CD4-positive, alpha-beta T cell treated with Interleukin-17A for 1 hour (primary cell): ENCODE measurements at regions not wholly inside any gene's neighbourhood (a gene's known extent, or its start where the extent isn't known, plus 50 kb on each side); places are given as distances from the start of the nearest gene placed in this dataset.
A peak's percentile ranks its signal among the peaks of the same experiment; 100 is the strongest.
"Not testable (repeated sequence)": the region's sequence is repeated elsewhere in the genome, so short reads cannot be mapped to it uniquely, and the experiment has no call there.

ENCODE experiments used
- DNase-seq: peaks from one replicate; pipeline ENCODE4 v3.0.0-alpha.2; 2020

- no peak for DNase-seq
These were observed 334.8 kb upstream of the RASGEF1B start for GRCh38 chr4:81806485-81806884.

DNA sequence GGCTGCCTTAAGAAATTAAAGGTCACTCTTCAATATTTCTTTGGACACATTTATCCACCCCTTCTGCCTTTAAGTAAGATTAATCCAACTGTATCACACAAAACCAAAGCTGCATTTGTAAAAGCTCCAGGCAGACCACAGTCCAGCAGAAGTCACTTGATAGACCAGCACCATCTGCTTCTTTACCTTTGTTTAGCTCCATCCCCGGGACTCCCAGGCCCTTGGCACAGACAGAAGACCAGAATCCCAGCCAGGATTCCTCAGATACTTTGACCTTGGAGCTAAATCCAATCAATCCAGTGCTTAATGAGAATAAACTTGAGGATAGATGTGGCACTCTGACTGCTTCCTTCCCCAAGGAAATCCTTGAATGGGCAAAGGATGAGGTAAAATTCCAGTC, 333.1 kb upstream of the RASGEF1B start:
- DNase-seq, result no peak

DNA sequence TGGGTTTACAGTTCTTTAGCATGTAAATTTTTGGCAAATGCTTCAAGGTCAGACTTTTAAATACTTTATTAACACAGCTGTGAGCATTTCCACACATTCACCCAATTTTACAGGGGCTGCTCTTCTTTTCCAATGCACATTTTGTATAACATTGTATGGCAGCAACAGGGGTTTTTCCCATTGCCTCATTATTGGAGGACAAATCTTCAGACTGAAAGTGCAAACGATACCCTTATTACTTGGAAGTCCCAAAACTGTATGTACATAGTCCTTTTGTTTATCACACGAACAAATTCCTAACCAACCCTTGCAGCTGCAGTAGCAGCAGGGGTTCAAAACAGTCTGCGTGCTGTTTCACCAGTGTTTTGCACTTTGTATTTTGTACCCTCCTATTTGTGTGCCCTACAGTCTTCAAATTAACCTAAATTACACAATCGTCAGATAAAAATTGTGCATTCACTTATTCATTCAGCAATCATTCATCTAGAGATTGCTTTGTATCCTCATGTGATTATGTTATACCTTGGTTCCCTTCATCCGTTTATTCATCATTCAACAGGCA, 330.7 kb upstream of the RASGEF1B start:
- DNase-seq, result no peak

GRCh38 chr4:81799371-81799770, 327.7 kb upstream of the RASGEF1B start:
- no peak for DNase-seq

DNA sequence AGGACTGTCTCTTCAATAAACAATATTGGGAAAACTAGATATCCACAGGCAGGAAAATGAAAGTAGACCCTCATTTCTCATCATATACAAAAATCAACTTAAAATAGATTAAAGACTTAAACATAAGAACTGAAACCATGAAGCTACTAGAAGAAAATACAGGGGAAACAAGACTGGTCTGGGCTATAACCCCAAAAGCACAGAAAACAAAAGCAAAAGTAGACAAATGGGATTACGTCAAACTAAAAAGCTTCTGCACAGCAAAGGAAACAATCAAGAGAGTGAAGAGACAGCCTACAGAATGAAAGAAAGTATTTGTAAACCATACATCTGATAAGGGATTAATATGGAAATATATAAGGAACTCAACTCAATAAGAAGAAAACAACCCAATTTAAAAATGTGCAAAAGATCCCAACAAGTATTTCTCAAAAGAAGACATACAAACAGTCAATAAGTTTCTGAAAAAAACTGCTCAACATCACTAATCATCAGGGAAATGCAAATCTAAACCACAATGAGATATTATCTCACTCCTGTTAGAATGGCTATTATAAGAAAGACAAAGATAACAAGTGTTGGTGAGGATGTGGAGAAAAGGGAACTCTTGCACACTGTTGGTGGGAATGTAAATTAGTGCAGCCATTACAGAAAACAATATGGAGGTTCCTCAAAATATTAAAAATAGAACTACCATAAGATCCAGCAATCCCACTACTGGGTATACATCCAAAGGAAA, 325.3 kb upstream of the RASGEF1B start:
- peak; percentile 20 for DNase-seq

DNA sequence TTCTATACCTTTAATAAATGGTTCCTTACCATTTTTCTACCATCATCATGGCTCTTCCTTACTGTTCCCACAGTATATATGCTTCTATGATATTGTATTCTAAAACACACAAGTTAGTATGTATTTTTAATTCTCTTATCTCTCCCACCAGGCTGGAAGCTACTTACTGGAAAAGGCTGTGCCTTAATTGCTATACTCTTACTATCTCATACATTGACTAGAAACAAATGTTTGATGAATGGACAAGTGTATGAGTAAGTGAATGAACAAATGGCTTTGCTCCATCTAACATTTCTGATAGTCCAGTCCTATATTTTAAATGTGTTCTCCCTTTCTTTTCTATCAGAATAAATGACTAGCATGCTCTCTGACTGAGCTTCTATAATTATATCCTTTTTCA, 320.8 kb upstream of the RASGEF1B start:
- DNase-seq, result no peak

DNA sequence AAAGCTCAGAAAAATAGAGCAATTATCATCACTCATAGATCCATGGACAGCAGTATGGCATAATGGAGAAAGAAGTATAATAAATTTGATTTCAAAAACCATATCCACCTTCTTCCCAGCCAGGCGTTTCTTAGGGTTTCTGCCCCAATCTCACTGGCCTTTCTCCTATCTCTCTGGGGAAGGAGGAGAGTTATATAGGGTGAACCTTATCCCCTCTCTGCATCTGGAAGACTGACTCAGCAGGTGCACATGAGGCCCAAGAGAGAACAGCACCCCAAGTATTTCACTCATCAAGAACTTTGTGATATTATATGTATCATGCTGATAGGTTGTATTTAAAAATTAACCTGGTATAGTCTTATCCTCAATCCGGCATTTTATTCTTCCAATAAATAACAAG, 318.8 kb upstream of the RASGEF1B start:
- no peak for DNase-seq

DNA sequence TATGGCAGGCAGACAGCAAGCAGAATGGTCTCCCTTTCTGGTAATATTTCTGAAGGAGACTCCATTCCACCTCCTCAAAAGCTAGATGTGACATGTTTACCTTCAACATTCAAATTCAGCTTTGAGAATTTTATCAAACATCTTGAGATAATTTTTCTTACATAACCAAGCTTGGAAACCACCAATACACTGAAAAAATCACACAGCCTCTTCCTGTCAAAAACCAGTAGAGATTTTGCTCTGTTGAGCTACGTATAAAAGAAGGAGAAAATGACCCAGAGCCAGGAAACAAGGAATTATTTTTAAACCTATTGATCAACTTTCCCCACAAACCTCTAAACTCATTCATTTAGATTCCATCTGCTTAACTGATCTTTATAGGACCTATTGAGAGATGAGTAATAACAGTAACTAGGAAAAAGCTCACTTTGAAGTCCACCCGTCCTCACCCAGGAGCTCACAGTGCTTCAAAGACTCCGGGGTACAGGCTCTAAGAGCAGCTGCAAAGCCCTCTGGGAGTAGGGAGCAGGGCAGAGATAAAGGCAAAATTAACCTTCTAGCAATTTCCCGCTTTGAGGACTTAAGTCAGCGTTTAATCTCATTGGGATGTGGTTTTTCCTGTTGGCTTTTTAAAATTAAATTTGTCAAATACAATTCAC, 318.2 kb upstream of the RASGEF1B start:
- no peak for DNase-seq

DNA sequence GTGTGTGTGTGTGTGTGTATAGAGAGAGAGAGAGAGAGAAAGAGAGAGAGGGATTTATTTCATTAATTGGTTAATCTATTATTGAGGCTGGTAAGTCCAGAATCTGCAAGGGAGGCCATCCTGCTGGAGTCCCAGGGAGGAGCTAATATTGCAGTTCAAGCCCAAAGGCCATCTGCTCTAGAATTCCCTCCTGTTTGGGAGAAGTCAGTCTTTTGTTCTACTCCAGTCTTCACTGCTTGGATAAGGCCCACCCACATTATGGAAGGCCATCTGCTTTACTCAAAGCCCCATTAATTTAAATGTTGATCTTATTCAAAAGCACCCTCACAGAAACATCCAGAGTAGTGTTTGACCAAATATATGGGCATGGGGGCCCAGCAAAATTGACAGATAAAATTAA, 317.5 kb upstream of the RASGEF1B start:
- DNase-seq, result no peak

- DNase-seq, result no peak
These were observed 315.1 kb upstream of the RASGEF1B start for GRCh38 chr4:81786766-81787165.

DNA sequence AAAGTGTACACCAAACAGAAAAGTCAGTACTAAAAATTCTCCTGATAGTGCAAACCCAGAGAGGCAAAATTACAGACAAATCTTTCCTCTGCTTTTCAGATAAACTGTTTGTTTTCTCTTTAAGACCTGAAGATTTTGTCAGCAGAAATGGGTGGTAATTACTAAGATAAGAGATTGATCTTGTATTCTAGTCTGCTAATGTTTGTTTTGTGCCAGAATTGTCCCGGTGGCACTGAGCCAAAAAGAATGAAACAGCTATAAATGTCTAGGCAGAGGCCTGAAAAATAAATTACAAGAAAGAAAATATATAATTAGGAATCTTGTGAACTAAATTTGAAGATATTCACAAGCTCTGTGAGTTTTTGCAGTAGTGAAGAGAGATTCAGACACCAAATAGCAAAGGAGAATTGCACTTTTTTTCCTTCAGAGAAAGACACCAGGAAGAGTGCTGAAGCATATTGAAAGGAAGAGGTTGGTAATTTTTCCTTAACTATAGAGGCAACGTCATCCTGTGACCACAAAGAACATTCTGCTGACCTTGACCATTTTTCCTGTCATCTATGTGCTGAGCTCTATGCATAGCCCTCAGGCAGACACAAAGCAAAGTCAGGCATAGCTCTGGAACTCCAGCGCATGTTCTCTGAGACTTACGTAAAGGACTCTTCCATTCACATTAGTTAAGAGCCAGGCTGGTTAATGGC, 314.5 kb upstream of the RASGEF1B start:
- no peak for DNase-seq

- no peak for DNase-seq
These were observed 313.6 kb upstream of the RASGEF1B start for GRCh38 chr4:81785338-81785737.

DNA sequence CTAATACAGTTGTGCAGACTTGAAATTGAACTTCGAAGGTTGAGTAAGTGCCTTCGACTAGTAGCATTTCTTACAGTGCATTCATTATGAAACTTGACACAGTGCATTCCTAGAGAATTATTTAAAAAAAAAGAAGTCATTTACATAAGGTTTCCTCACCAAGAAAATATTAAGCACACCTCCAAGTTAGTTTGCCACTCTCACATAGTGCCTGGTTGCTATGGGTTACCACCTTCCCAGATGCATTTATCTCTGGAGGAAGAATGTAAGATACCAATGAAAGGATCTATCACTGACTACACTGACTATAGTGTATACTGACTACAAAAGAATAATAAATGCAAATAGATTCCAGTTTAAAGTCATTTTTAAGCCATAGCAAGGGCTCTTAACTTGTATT, 311.9 kb upstream of the RASGEF1B start:
- DNase-seq, result no peak

DNA sequence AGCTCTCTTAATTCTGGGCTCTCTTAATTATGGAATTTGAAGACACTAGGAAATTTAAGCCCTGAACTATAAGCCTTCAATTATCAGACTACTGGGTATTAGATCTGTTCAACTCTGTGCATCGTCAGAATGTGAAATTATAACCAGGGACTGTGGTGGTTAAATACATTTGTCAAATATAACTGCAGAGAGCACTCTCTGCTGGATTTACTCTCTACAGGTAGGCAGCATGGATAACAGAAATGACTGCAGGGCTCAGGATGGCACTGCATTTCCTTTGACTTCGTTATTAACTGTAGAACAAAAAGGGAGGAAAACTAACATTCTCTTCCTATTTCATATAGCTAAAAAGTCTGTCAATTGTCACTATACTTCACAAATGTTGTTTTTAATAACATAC, 310.1 kb upstream of the RASGEF1B start:
- no peak for DNase-seq

GRCh38 chr4:81777718-81778117, 306.0 kb upstream of the RASGEF1B start:
- DNase-seq, result not testable (repeated sequence)

DNA sequence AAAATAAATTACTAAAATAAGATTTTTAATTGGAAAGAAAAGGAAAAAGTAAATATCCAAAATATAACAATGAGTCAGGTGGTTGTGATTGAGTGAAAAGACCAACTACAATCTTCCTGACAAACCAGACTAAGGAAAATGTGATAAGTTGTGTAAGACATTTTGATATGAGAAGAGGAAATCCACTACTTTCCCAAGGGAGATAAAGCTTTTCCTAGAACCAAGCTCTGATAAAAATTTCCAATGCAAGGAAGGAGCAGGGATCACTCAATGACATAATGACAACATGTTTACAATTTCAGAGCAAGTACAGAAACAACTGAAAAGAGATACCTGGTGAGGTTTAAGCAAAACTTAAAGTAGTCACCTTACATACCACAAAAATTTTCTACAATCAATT, 305.1 kb upstream of the RASGEF1B start:
- DNase-seq, result no peak

- DNase-seq, result no peak
These were observed 301.9 kb upstream of the RASGEF1B start for GRCh38 chr4:81773557-81773956.

DNA sequence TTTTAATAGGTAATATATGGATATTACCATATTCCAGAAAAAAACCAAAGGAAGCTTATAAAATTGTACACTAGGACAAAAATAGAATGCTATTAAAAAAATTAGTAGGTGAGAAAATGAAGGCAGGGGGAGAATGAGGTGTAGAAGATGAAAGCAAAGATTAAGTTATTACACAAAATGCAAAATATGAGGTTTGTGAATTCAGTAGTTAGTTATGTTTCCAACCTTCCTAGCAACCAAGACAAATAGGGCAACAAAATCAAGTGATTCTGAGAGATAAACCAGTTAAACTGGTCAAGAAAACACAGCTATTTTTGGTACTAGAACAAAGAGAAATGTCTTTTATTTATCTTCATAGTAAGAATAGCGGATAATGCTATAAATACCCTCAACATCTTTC, 300.0 kb upstream of the RASGEF1B start:
- no peak for DNase-seq

DNA sequence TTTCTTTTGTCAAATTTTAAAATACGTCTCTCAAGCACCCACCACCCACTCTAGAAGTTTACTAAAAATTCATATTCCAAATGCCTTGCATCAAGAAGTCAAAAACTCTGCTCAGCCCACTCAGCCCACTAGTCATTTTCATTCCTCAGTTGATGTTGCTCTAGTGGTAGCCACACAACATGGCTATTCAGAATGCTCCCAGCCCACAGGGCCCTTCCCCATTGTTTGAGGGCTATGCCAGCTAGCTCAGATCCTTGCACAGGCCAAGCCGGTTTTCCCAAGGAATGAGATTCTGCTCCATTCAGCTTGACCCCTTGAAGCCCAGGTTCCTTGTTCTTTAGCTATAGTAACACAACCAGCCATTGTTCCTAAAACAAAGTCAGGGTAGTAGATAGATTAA, 297.5 kb upstream of the RASGEF1B start:
- DNase-seq, result no peak

DNA sequence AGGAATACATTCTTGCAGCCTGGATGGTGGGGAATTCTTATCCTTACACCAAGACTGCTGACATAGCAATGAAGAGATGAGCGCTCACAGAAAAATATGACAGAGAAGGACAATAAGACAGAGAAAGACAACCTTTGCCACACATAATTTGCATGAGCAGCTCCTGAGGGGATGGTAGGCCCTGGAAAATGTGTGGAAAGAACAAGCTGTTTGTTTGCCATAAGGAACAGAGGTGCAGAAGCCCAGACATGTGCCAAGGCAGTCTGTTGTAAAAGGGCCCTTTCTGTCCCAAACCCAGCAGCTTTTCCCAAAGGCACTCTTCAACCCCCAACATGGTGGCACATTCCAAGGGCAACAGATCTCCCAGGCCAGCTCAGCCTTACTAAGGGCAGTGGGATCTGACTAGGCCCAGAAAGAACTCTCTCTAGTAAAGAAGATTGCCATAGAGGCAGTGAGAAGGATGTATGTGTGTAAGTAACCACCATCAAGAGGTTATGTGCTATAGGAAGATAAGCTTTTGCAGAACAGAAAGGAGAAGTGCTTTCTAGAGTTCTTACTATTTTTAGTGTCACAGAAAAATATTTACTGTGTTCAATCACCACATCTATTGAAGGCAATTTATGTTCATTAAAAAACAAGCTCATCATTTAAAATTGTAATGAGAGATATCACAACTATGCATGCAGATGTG, 287.0 kb upstream of the RASGEF1B start:
- no peak for DNase-seq

DNA sequence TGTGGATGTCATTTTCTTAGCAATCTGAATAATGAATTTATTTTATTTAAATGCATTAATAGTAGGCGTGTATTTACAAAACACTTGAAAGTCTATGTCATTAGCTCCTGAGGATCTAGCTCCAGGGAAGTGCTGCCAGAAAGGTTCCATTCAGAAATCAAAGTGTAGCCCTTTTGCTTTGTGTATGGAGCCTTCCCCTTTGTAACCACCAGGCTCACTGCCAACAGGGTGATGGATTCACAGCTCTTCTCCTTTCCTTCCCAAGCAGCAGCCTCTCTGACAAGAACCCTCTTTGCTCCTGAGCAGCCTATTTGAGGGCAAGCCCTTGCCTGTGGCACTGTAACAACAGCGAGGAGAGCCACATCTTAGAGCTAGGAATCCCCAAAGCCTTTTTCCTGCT, 286.0 kb upstream of the RASGEF1B start:
- no peak for DNase-seq

DNA sequence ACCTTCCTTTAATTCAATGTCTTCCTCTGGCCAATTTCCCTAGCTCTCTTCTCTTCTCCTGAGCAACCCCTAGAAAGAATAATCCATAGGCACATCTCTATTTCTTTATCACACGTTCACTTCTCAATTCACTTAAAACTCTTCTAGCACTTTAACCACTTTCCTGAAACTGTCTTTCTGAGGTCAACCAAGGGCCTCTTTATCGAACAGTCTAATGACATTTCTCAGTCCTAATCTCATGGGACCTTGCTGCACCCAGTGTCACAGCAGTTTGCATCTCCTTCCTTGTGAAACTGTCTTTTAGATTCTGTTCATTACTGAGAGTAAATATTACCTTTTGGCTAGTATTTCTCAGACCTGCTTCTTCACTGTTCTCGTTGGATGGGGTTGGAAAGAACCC, 285.3 kb upstream of the RASGEF1B start:
- no peak for DNase-seq

DNA sequence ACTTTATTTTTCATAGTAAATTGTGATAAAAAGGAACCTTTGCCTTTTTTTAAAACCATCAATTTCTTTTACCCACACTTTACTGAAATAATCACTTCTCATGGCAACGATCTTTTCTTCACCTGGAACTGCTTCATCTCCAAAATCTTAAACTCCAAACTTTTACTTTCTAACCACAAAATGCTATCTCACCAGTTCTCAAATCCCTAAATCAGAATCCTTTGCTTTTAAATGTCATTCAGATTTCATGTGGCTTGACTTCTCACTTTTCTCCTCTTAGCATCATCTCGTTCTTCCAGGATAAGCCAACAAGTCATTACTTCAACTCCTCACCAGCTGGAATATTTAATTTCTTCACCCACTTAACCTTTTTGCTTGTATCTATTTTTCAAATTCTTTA, 284.3 kb upstream of the RASGEF1B start:
- no peak for DNase-seq
